Keratinocyte (primary cell): ENCODE measurements at regions not wholly inside any gene's neighbourhood (a gene's known extent, or its start where the extent isn't known, plus 50 kb on each side); places are given as distances from the start of the nearest gene placed in this dataset.

Experiments
- CTCF ChIP-seq, 3 experiments: IDR thresholded peaks in 1 of 3; conservative IDR thresholded peaks in 1 of 3; optimal IDR thresholded peaks in 1 of 3; 2 replicates in 2 of 3; 3 replicates in 1 of 3; pipeline versions ENCODE3 to v1.5.1; 2011; ENCODE audit warnings: low read length in 3 of 3, mild to moderate bottlenecking in 3 of 3, moderate library complexity in 2 of 3, control low read depth in 1 of 3, inconsistent platforms in 1 of 3; ENCODE audit not compliant: insufficient read depth in 2 of 3; ENCODE audit errors: extremely low read depth in 1 of 3
- EZH2 ChIP-seq: IDR thresholded peaks from one replicate; pipeline ENCODE4 v1.6.1; 2012; ENCODE audit warnings: inconsistent platforms, mild to moderate bottlenecking, low read length, moderate library complexity

GRCh38 chr7:84304407-84304806 is 109.8 kb upstream of the SEMA3A start:
- TF ChIP-seq CTCF (optimal IDR thresholded peaks at IDR 0.05 in 1 of 3, IDR thresholded peaks at IDR 0.05 in 1 of 3, conservative IDR thresholded peaks at IDR 0.05 in 1 of 3; ENCODE audit: extremely low read depth in 1 of 3, insufficient read depth in 2 of 3, low read length in 3 of 3) (no peak), EZH2 (no peak)
